ENCODE measurements at regions not wholly inside any gene's neighbourhood (a gene's known extent, or its start where the extent isn't known, plus 50 kb on each side); places are given as distances from the start of the nearest gene placed in this dataset.

- ATAC-seq (no peak), DNase-seq (no peak)
- Histone ChIP-seq H3K27me3 (no peaks in the 10 kb centered on the region), H3K36me3 (no peaks in the 10 kb centered on the region), H3K9me3 (no peaks in the 10 kb centered on the region), H3K27ac (no peak overlapping the region), H3K4me3 (no peak overlapping the region), H3K4me1 (no peaks in the 10 kb centered on the region)
- in situ Hi-C loops (cut with MboI; ENCODE audit: low sequenced_read_pairs in 4 of 4): no loop called here
- intact Hi-C loops (cut with DNase I; ENCODE audit: low total_unique reads): no loop called here
- TF ChIP-seq CTCF (IDR thresholded peaks at IDR 0.05 in 4 of 5, conservative IDR thresholded peaks at IDR 0.05 in 1 of 5): no peak
- no peak for TF ChIP-seq POLR2A (IDR thresholded peaks at IDR 0.05)
Measured at GRCh38 chr1:157442065-157442464, 110.2 kb downstream of the FCRL5 start.

- in situ Hi-C loops (cut with MboI; ENCODE audit: low sequenced_read_pairs in 4 of 4): no loop called here
- no peaks in the 10 kb centered on the region for H3K36me3 ChIP-seq
Measured at GRCh38 chr1:157439302-157439954, 112.9 kb downstream of the FCRL5 start.

DNA sequence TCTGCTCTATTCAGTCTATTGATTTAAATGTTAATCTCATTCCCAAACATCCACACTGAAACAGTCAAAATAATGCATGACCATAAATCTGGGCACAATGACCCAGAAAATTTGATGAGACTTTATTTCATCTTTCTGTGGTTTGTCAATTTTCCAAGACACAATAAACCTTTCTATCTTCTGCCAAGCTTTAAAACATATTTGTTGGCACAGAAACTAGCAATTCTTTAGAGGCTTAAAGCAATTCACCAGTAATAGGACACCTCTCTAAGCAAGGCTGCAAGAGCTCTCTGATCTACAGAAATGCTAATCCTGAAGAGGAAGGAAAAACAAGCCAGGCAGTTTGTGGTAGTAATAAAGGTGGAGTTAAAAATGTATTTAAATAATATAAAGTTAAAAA lies 113.7 kb downstream of the FCRL5 start:
- no peaks in the 10 kb centered on the region for H3K4me1 ChIP-seq
- intact Hi-C loops (cut with DNase I; ENCODE audit: low total_unique reads): no loop called here
- H3K27ac ChIP-seq: no peak overlapping the region
- TF ChIP-seq CTCF (IDR thresholded peaks at IDR 0.05 in 4 of 5, conservative IDR thresholded peaks at IDR 0.05 in 1 of 5) (no peak), POLR2A (IDR thresholded peaks at IDR 0.05) (no peak)
- H3K27me3 ChIP-seq: no peaks in the 10 kb centered on the region
- DNase-seq (no peak), ATAC-seq (no peak)
- no peaks in the 10 kb centered on the region for H3K36me3 ChIP-seq
- H3K9me3 ChIP-seq: no peaks in the 10 kb centered on the region
- H3K4me3 ChIP-seq: no peak overlapping the region
- in situ Hi-C loops (cut with MboI; ENCODE audit: low sequenced_read_pairs in 4 of 4): no loop called here

More at GRCh38 chr1:157439302-157439954, 112.9 kb downstream of the FCRL5 start:
- H3K27me3 ChIP-seq: no peaks in the 10 kb centered on the region
- H3K27ac ChIP-seq: no peak overlapping the region
- ATAC-seq (no peak), DNase-seq (no peak)
- intact Hi-C loops (cut with DNase I; ENCODE audit: low total_unique reads): no loop called here
- H3K4me3 ChIP-seq: no peak overlapping the region
- H3K4me1 ChIP-seq: no peaks in the 10 kb centered on the region
- no peak for TF ChIP-seq CTCF (IDR thresholded peaks at IDR 0.05 in 4 of 5, conservative IDR thresholded peaks at IDR 0.05 in 1 of 5)
- TF ChIP-seq POLR2A (IDR thresholded peaks at IDR 0.05): no peak
- H3K9me3 ChIP-seq: no peaks in the 10 kb centered on the region

DNA sequence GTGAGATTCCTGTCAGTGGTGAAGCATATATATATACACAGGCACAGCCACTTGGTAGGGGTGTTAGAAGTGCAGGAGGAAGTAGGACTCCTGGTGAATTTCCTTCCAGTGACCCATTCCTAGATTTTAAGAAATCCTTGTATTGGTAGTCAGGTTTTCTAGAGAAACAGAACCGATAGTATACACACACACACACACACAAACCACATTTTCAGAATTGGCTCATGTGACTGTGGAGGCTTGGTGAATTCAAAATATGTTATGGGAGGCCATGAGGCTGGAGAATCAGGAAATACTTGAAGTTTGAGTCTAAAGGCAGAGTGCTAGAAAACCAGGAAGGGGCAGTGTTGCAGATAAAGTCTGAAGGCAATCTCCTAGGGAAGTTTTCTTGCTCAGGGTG lies 114.2 kb downstream of the FCRL5 start:
- H3K27ac ChIP-seq: no peak overlapping the region
- no peaks in the 10 kb centered on the region for H3K4me1 ChIP-seq
- no peak for ATAC-seq
- DNase-seq: no peak
- no peak overlapping the region for H3K4me3 ChIP-seq
- no peaks in the 10 kb centered on the region for H3K27me3 ChIP-seq
- in situ Hi-C loops (cut with MboI; ENCODE audit: low sequenced_read_pairs in 4 of 4) (no loop called here), intact Hi-C loops (cut with DNase I; ENCODE audit: low total_unique reads) (no loop called here)
- H3K36me3 ChIP-seq: no peaks in the 10 kb centered on the region
- no peak for TF ChIP-seq POLR2A (IDR thresholded peaks at IDR 0.05)
- no peak for TF ChIP-seq CTCF (IDR thresholded peaks at IDR 0.05 in 4 of 5, conservative IDR thresholded peaks at IDR 0.05 in 1 of 5)
- H3K9me3 ChIP-seq: no peaks in the 10 kb centered on the region

DNA sequence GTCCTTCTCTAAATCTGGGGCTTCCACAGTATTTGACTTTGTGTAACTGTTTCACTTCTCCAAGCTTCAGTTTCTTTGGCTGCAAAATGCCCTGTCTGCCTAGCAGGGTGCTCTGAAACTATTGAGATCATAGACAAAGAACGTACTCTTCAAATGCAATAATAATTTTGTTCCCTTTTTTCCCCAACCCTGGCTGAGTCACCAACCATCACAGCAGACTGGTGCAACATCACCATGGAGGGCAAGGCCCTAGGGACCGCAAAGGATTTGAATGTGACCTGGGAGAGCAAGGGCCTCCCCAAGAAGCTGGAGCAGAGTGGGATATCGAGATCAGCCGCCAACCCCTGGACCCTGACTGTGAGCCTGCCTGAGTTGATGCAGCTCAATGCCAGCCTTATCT lies 115.0 kb downstream of the FCRL5 start:
- intact Hi-C loops (cut with DNase I; ENCODE audit: low total_unique reads) (no loop called here), in situ Hi-C loops (cut with MboI; ENCODE audit: low sequenced_read_pairs in 4 of 4) (no loop called here)
- H3K4me1 ChIP-seq: no peaks in the 10 kb centered on the region
- DNase-seq (no peak), ATAC-seq (no peak)
- no peaks in the 10 kb centered on the region for H3K27me3 ChIP-seq
- no peak overlapping the region for H3K4me3 ChIP-seq
- TF ChIP-seq CTCF (IDR thresholded peaks at IDR 0.05 in 4 of 5, conservative IDR thresholded peaks at IDR 0.05 in 1 of 5): no peak
- TF ChIP-seq POLR2A (IDR thresholded peaks at IDR 0.05): no peak
- H3K36me3 ChIP-seq: no peaks in the 10 kb centered on the region
- no peaks in the 10 kb centered on the region for H3K9me3 ChIP-seq
- H3K27ac ChIP-seq: no peak overlapping the region

Data from gastrocnemius medialis (tissue), 4 donors.